Heart left ventricle (tissue), 13 donors: ENCODE measurements at regions not wholly inside any gene's neighbourhood (a gene's known extent, or its start where the extent isn't known, plus 50 kb on each side); places are given as distances from the start of the nearest gene placed in this dataset.
A peak's percentile ranks its signal among the peaks of the same experiment; 100 is the strongest.

Source experiments
- CTCF ChIP-seq, 12 donors: fragments of 200-600 bp; sonication (generic) in 4 of 12; IDR thresholded peaks; one replicate each; pipeline versions ENCODE4 v1.5.0 to v1.8.0; 2018 to 2022; ENCODE audit warnings: antibody characterized with exemption in 12 of 12, mild to moderate bottlenecking in 5 of 12
- POLR2A ChIP-seq, 2 donors: fragments of 450-650 bp; IDR thresholded peaks; one replicate each; pipeline ENCODE4 v1.6.1; 2017; ENCODE audit warnings: antibody characterized with exemption in 2 of 2, mild to moderate bottlenecking in 2 of 2, moderate library complexity in 2 of 2
- donor health status: ischemic (EF 13 %, LVEDD 7.1; RV severe dilation, severe dysfunction).
- donor health status: DM: no; HTN: yes; CAD: no.
- donor health status: DM: no; HTN: no; CAD: no.
- donor health status: ischemic (EF 25% LVEDD 6.9; RV normal size, moderate dysfunction).
- donor health status: ischemic (EF 25% LVEDD 5.7; RV mildly dilated, moderate dysfunction).
- donor health status: ischemic (EF 35%, LVEDD 5.7; RV mildly dilated, moderate dysfunction).
- donor health status: nonischemic (EF 11% LVEDD 7.7; RV severe dilation, severe dysfunction).
- donor health status: DM: yes; HTN: yes; CAD: no.
- donor health status: PGD.
- donor health status: ischemic (EF 29% LVEDD 5.4; RV normal size, mild dysfunction).
- donor health status: nonischemic (EF 23%, LVEDD 6.1; RV moderate dilation, normal function).

DNA sequence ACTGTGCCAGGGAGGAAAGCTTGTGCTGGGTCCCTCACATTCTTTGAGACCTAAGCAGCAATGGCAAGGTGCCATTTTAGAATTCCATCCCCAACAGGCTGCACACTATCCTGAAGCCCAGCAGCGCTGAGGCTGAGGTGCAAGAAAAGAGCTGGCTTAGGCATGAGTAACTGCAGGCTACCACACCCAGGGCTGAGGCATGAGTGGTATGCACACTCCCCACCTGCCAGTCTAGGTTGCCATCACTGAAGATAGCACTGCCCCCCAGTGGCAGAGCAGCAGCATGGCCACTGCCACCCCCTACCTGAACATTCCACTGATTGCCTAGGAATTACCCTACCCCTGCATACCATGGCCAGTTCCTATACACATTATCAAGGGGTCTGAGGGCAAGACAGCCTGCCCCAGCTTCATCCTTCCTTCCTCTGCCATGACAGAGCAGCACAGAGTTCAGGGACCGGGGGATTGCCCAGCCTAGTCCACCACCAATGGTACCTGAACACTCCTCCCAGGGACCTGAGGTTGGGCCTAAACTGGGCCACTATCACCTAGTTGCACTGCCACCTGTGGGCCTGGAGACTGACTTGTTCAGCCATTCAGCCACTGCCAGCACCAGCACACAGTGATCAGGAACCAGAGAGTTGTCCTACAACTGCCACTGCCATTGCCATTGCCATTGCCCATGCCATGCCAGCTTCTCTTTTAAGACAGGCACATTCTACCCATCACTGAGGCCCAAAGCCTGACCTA lies 129.8 kb downstream of the SATB1 start:
- TF ChIP-seq CTCF (IDR thresholded peaks at IDR 0.05) (peak; percentile 31 to 54 (median 42)), POLR2A (IDR thresholded peaks at IDR 0.05) (no peak)
